HEK293 (cell line): ENCODE measurements at regions not wholly inside any gene's neighbourhood (a gene's known extent, or its start where the extent isn't known, plus 50 kb on each side); places are given as distances from the start of the nearest gene placed in this dataset.

Experiments used
- CTCF ChIA-PET: fragments of 350-600 bp; formaldehyde crosslinking; extraction: SDS; loops from one replicate; lab custom pipeline; 2021; ENCODE audit warnings: antibody characterized with exemption; lab: Yijun Ruan, JAX
- POLR2A ChIA-PET: fragments of 300-600 bp; formaldehyde crosslinking; extraction: SDS; loops from one replicate; lab custom pipeline; 2020; ENCODE audit warnings: antibody characterized with exemption, inconsistent platforms; lab: Yijun Ruan, JAX
- H3K27ac ChIP-seq: fragments of 200-500 bp; sonication (Bioruptor generic); 2 replicates; pipeline ENCODE4 v1.5.1; 2014; ENCODE audit warnings: low read depth, low read length, control low read depth, inconsistent platforms; ENCODE audit errors: extremely low read depth
- H3K36me3 ChIP-seq, 2 experiments: fragments of 200-500 bp in 1 of 2; sonication (Bioruptor generic) in 1 of 2; 1 replicate in 1 of 2; 2 replicates in 1 of 2; pipeline ENCODE4 v1.5.1; 2014 to 2017; ENCODE audit warnings: inconsistent platforms in 2 of 2, low read length in 2 of 2; ENCODE audit not compliant: control insufficient read depth in 2 of 2, insufficient read depth in 1 of 2
- H3K4me1 ChIP-seq: fragments of 200-500 bp; sonication (Bioruptor generic); 2 replicates; pipeline ENCODE4 v1.5.1; 2014; ENCODE audit warnings: mild to moderate bottlenecking, low read length, inconsistent platforms; ENCODE audit not compliant: control insufficient read depth, insufficient read depth
- H3K4me3 ChIP-seq: 2 replicates; pipeline ENCODE4 v1.5.1; 2011; ENCODE audit warnings: low read depth, mild to moderate bottlenecking, control low read depth, low read length, moderate library complexity
- H3K9me3 ChIP-seq: fragments of 200-500 bp; sonication (Bioruptor generic); 2 replicates; pipeline ENCODE4 v1.5.1; 2014; ENCODE audit warnings: low read depth, low read length, inconsistent platforms; ENCODE audit not compliant: control insufficient read depth, insufficient read depth
- HOXA7 ChIP-seq: sonication (generic); formaldehyde crosslinking; IDR thresholded peaks from 2 replicates; pipeline ENCODE4 v1.8.1; 2022; ENCODE audit warnings: missing genetic modification reagents, borderline replicate concordance
- REPIN1 ChIP-seq: fragments of 450-650 bp; formaldehyde crosslinking; IDR thresholded peaks from 2 replicates; pipeline ENCODE4 v1.5.1; 2017; ENCODE audit warnings: missing biosample characterization, missing genetic modification characterization, low read depth
- SALL2 ChIP-seq: fragments of 450-650 bp; formaldehyde crosslinking; IDR thresholded peaks from 2 replicates; pipeline ENCODE4 v1.5.0; 2017; ENCODE audit warnings: missing biosample characterization, mild to moderate bottlenecking, missing genetic modification characterization, borderline replicate concordance
- ZBTB7A ChIP-seq: fragments of 450-650 bp; formaldehyde crosslinking; IDR thresholded peaks from 2 replicates; pipeline ENCODE4 v1.5.1; 2016; ENCODE audit warnings: low read depth, missing biosample characterization, missing genetic modification characterization
- ZIC2 ChIP-seq: fragments of 450-650 bp; formaldehyde crosslinking; IDR thresholded peaks from 2 replicates; pipeline ENCODE4 v1.5.1; 2016; ENCODE audit warnings: missing biosample characterization, missing genetic modification characterization
- ZNF354C ChIP-seq: fragments of 450-650 bp; formaldehyde crosslinking; IDR thresholded peaks from 2 replicates; pipeline ENCODE4 v1.5.1; 2016; ENCODE audit warnings: missing biosample characterization, missing genetic modification characterization, low read depth, borderline replicate concordance
- ZNF404 ChIP-seq: fragments of 450-650 bp; formaldehyde crosslinking; IDR thresholded peaks from 2 replicates; pipeline ENCODE4 v1.5.1; 2017; ENCODE audit warnings: missing biosample characterization, missing genetic modification characterization
- ZNF473 ChIP-seq: fragments of 450-650 bp; formaldehyde crosslinking; IDR thresholded peaks from 2 replicates; pipeline ENCODE4 v1.5.1; 2017; ENCODE audit warnings: missing biosample characterization, missing genetic modification characterization
- ZNF510 ChIP-seq: fragments of 450-650 bp; formaldehyde crosslinking; IDR thresholded peaks from 2 replicates; pipeline ENCODE4 v1.5.1; 2018; ENCODE audit warnings: mild to moderate bottlenecking, missing genetic modification characterization, missing biosample characterization; ENCODE audit not compliant: insufficient replicate concordance
- ZNF521 ChIP-seq: fragments of 450-650 bp; formaldehyde crosslinking; IDR thresholded peaks from 2 replicates; pipeline ENCODE4 v1.5.1; 2017; ENCODE audit warnings: missing biosample characterization, mild to moderate bottlenecking, missing genetic modification characterization
- ZNF544 ChIP-seq: fragments of 450-650 bp; formaldehyde crosslinking; IDR thresholded peaks from 2 replicates; pipeline ENCODE4 v1.5.0; 2017; ENCODE audit warnings: missing biosample characterization, missing genetic modification characterization
- ZNF558 ChIP-seq: fragments of 450-650 bp; formaldehyde crosslinking; IDR thresholded peaks from 2 replicates; pipeline ENCODE4 v1.5.1; 2016; ENCODE audit warnings: missing biosample characterization, missing genetic modification characterization
- ZNF621 ChIP-seq: fragments of 450-650 bp; formaldehyde crosslinking; IDR thresholded peaks from 2 replicates; pipeline ENCODE4 v1.5.1; 2017; ENCODE audit warnings: missing biosample characterization, missing genetic modification characterization
- ZNF626 ChIP-seq: fragments of 450-650 bp; sonication (Bioruptor Pico); formaldehyde crosslinking; IDR thresholded peaks from 2 replicates; pipeline ENCODE4 v1.5.1; 2018; ENCODE audit warnings: missing biosample characterization, missing genetic modification characterization, inconsistent platforms
- ZNF629 ChIP-seq: fragments of 450-650 bp; formaldehyde crosslinking; IDR thresholded peaks from 2 replicates; pipeline ENCODE4 v1.5.1; 2017; ENCODE audit warnings: missing biosample characterization, missing genetic modification characterization
- TF ChIP-seq, protein P1 (sequence below): fragments of 450-650 bp; formaldehyde crosslinking; IDR thresholded peaks from 2 replicates; pipeline ENCODE4 v1.5.1; 2016; ENCODE audit warnings: missing biosample characterization, missing genetic modification characterization, borderline replicate concordance
- TF ChIP-seq, protein P2 (sequence below): fragments of 450-650 bp; formaldehyde crosslinking; IDR thresholded peaks from 2 replicates; pipeline ENCODE4 v1.5.1; 2016; ENCODE audit warnings: missing biosample characterization, missing genetic modification characterization
- TF ChIP-seq, protein P3 (sequence below): fragments of 450-650 bp; formaldehyde crosslinking; conservative IDR thresholded peaks from 2 replicates; pipeline ENCODE4 v1.5.1; 2016; ENCODE audit warnings: low read depth, missing biosample characterization, missing genetic modification characterization
- TF ChIP-seq, protein P4 (sequence below): fragments of 450-650 bp; formaldehyde crosslinking; IDR thresholded peaks from 2 replicates; pipeline ENCODE4 v1.5.1; 2016; ENCODE audit warnings: missing biosample characterization, missing genetic modification characterization
- TF ChIP-seq, protein P5 (sequence below): fragments of 450-650 bp; formaldehyde crosslinking; IDR thresholded peaks from 2 replicates; pipeline ENCODE4 v1.5.1; 2016; ENCODE audit warnings: missing biosample characterization, missing genetic modification characterization
- TF ChIP-seq, protein P6 (sequence below): fragments of 450-650 bp; formaldehyde crosslinking; optimal IDR thresholded peaks from 2 replicates; pipeline ENCODE3; 2016; ENCODE audit warnings: missing biosample characterization, mild to moderate bottlenecking, missing genetic modification characterization

DNA sequence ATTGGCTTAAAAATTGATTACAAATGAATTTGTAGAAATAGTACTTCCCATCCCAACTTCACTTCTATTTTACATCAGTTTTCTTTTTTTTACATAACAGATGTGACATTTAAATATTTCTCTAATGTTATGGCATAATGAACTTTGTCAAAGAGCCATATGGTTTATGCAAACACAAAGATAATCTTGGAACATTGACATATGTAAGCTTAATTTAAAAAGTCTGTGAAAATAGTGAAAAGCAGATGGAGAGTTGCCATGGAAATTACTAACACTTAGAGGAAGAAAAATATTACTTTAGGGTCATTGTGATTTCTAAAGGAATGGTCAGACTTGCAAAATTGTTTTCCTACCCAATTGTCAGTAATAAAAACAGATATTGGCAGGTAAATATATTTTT is 232.4 kb downstream of the AEBP2 start (continued):
- TF ChIP-seq, protein P1, sequence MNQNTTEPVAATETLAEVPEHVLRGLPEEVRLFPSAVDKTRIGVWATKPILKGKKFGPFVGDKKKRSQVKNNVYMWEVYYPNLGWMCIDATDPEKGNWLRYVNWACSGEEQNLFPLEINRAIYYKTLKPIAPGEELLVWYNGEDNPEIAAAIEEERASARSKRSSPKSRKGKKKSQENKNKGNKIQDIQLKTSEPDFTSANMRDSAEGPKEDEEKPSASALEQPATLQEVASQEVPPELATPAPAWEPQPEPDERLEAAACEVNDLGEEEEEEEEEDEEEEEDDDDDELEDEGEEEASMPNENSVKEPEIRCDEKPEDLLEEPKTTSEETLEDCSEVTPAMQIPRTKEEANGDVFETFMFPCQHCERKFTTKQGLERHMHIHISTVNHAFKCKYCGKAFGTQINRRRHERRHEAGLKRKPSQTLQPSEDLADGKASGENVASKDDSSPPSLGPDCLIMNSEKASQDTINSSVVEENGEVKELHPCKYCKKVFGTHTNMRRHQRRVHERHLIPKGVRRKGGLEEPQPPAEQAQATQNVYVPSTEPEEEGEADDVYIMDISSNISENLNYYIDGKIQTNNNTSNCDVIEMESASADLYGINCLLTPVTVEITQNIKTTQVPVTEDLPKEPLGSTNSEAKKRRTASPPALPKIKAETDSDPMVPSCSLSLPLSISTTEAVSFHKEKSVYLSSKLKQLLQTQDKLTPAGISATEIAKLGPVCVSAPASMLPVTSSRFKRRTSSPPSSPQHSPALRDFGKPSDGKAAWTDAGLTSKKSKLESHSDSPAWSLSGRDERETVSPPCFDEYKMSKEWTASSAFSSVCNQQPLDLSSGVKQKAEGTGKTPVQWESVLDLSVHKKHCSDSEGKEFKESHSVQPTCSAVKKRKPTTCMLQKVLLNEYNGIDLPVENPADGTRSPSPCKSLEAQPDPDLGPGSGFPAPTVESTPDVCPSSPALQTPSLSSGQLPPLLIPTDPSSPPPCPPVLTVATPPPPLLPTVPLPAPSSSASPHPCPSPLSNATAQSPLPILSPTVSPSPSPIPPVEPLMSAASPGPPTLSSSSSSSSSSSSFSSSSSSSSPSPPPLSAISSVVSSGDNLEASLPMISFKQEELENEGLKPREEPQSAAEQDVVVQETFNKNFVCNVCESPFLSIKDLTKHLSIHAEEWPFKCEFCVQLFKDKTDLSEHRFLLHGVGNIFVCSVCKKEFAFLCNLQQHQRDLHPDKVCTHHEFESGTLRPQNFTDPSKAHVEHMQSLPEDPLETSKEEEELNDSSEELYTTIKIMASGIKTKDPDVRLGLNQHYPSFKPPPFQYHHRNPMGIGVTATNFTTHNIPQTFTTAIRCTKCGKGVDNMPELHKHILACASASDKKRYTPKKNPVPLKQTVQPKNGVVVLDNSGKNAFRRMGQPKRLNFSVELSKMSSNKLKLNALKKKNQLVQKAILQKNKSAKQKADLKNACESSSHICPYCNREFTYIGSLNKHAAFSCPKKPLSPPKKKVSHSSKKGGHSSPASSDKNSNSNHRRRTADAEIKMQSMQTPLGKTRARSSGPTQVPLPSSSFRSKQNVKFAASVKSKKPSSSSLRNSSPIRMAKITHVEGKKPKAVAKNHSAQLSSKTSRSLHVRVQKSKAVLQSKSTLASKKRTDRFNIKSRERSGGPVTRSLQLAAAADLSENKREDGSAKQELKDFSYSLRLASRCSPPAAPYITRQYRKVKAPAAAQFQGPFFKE (tag by site-specific recombination): no peak

DNA sequence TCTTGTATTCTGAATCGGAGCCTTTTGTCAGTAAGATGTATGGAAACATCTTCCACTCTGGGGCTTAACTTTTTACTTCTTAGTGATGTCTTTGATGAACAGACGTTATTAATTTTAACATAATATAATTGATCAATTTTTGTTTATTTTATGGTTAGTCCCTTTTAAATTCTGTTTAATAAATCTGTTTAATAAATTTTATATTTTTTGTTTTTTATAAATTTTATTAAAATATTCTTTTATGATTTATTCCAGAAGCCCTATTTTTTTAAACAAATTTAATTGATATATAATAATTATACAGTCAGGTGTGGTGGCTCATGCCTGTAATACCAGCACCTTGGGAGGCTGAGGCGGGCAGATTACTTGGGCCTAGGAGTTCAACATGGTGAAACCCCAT is 235.1 kb downstream of the AEBP2 start:
- ChIA-PET CTCF (interaction anchor here (0.6 kb wide), 1 partner anchor 49 kb away, joined by 3 read pairs; no protein-coding TSS in a partner anchor), POLR2A (no interaction called here)
- Histone ChIP-seq H3K4me1 (no peaks in the 10 kb centered on the region), H3K36me3 (no peaks in the 10 kb centered on the region), H3K4me3 (no peak overlapping the region), H3K9me3 (no peaks in the 10 kb centered on the region), H3K27ac (no peak overlapping the region)
- TF ChIP-seq ZBTB7A (tag by site-specific recombination) (no peak), ZNF626 (tag by site-specific recombination) (no peak), ZNF558 (no peak), REPIN1 (tag by site-specific recombination) (no peak), ZNF404 (tag by site-specific recombination) (no peak), ZNF544 (no peak), ZNF354C (no peak), ZNF621 (tag by site-specific recombination) (no peak), ZNF473 (tag by site-specific recombination) (no peak), ZNF629 (no peak), ZIC2 (tag by site-specific recombination) (no peak), HOXA7 (no peak), SALL2 (tag by site-specific recombination) (no peak), ZNF521 (tag by site-specific recombination) (no peak), ZNF510 (tag by site-specific recombination) (no peak)
- TF ChIP-seq, protein P2, sequence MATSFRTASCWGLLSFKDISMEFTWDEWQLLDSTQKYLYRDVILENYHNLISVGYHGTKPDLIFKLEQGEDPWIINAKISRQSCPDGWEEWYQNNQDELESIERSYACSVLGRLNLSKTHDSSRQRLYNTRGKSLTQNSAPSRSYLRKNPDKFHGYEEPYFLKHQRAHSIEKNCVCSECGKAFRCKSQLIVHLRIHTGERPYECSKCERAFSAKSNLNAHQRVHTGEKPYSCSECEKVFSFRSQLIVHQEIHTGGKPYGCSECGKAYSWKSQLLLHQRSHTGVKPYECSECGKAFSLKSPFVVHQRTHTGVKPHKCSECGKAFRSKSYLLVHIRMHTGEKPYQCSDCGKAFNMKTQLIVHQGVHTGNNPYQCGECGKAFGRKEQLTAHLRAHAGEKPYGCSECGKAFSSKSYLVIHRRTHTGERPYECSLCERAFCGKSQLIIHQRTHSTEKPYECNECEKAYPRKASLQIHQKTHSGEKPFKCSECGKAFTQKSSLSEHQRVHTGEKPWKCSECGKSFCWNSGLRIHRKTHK (tag by site-specific recombination): no peak
- TF ChIP-seq, protein P3, sequence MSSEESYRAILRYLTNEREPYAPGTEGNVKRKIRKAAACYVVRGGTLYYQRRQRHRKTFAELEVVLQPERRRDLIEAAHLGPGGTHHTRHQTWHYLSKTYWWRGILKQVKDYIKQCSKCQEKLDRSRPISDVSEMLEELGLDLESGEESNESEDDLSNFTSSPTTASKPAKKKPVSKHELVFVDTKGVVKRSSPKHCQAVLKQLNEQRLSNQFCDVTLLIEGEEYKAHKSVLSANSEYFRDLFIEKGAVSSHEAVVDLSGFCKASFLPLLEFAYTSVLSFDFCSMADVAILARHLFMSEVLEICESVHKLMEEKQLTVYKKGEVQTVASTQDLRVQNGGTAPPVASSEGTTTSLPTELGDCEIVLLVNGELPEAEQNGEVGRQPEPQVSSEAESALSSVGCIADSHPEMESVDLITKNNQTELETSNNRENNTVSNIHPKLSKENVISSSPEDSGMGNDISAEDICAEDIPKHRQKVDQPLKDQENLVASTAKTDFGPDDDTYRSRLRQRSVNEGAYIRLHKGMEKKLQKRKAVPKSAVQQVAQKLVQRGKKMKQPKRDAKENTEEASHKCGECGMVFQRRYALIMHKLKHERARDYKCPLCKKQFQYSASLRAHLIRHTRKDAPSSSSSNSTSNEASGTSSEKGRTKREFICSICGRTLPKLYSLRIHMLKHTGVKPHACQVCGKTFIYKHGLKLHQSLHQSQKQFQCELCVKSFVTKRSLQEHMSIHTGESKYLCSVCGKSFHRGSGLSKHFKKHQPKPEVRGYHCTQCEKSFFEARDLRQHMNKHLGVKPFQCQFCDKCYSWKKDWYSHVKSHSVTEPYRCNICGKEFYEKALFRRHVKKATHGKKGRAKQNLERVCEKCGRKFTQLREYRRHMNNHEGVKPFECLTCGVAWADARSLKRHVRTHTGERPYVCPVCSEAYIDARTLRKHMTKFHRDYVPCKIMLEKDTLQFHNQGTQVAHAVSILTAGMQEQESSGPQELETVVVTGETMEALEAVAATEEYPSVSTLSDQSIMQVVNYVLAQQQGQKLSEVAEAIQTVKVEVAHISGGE (tag by site-specific recombination): no peak
- TF ChIP-seq, protein P4, sequence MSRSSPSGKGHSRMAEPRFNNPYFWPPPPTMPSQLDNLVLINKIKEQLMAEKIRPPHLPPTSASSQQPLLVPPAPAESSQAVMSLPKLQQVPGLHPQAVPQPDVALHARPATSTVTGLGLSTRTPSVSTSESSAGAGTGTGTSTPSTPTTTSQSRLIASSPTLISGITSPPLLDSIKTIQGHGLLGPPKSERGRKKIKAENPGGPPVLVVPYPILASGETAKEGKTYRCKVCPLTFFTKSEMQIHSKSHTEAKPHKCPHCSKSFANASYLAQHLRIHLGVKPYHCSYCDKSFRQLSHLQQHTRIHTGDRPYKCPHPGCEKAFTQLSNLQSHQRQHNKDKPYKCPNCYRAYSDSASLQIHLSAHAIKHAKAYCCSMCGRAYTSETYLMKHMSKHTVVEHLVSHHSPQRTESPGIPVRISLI (tag by site-specific recombination): no peak
- TF ChIP-seq, protein P5, sequence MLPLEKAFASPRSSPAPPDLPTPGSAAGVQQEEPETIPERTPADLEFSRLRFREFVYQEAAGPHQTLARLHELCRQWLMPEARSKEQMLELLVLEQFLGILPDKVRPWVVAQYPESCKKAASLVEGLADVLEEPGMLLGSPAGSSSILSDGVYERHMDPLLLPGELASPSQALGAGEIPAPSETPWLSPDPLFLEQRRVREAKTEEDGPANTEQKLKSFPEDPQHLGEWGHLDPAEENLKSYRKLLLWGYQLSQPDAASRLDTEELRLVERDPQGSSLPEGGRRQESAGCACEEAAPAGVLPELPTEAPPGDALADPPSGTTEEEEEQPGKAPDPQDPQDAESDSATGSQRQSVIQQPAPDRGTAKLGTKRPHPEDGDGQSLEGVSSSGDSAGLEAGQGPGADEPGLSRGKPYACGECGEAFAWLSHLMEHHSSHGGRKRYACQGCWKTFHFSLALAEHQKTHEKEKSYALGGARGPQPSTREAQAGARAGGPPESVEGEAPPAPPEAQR: no peak
- TF ChIP-seq, protein P6, sequence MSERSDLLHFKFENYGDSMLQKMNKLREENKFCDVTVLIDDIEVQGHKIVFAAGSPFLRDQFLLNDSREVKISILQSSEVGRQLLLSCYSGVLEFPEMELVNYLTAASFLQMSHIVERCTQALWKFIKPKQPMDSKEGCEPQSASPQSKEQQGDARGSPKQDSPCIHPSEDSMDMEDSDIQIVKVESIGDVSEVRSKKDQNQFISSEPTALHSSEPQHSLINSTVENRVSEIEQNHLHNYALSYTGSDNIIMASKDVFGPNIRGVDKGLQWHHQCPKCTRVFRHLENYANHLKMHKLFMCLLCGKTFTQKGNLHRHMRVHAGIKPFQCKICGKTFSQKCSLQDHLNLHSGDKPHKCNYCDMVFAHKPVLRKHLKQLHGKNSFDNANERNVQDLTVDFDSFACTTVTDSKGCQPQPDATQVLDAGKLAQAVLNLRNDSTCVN (tag by site-specific recombination): no peak
